DND-41 (cell line): ENCODE measurements at regions not wholly inside any gene's neighbourhood (a gene's known extent, or its start where the extent isn't known, plus 50 kb on each side); places are given as distances from the start of the nearest gene placed in this dataset.

Source experiments
- ATAC-seq: fragments of 200-7000 bp; cut with Tn5 transposase; 3 replicates; pipeline ENCODE4 v1.9.1; 2021; ENCODE audit warnings: low read depth; ENCODE audit not compliant: insufficient read depth
- DNase-seq: peaks from one replicate; pipeline ENCODE4 v3.0.0-alpha.2; 2020
- H2AFZ ChIP-seq: 2 replicates; pipeline ENCODE4 v1.6.0; 2012; ENCODE audit warnings: low read depth, low read length
- H3K27ac ChIP-seq: 2 replicates; pipeline ENCODE4 v1.5.1; 2012; ENCODE audit warnings: low read length, inconsistent platforms
- H3K27me3 ChIP-seq: fragments of 200-600 bp; sonication (generic); 2 replicates; pipeline ENCODE4 v1.6.0; 2012; ENCODE audit warnings: low read length, mild to moderate bottlenecking, inconsistent platforms; ENCODE audit not compliant: insufficient read depth, poor library complexity
- H3K36me3 ChIP-seq: 2 replicates; pipeline ENCODE4 v1.5.1; 2012; ENCODE audit warnings: low read length, inconsistent platforms; ENCODE audit not compliant: insufficient read depth
- H3K4me1 ChIP-seq: 2 replicates; pipeline ENCODE4 v1.5.1; 2012; ENCODE audit warnings: mild to moderate bottlenecking, low read length; ENCODE audit not compliant: insufficient read depth
- H3K4me2 ChIP-seq: 2 replicates; pipeline ENCODE4 v1.6.0; 2012; ENCODE audit warnings: mild to moderate bottlenecking, moderate library complexity, low read length, inconsistent platforms; ENCODE audit not compliant: insufficient read depth
- H3K4me3 ChIP-seq, 2 experiments: fragments of 200-600 bp in 1 of 2; shearing (Covaris generic) in 1 of 2; 2 replicates each; pipeline ENCODE4 v1.5.1; 2012 to 2016; ENCODE audit warnings: inconsistent platforms in 2 of 2, low read length in 2 of 2, mild to moderate bottlenecking in 2 of 2, low read depth in 1 of 2, moderate library complexity in 1 of 2
- H3K79me2 ChIP-seq: 2 replicates; pipeline ENCODE4 v1.6.0; 2012; ENCODE audit warnings: low read length, inconsistent platforms; ENCODE audit not compliant: insufficient read depth
- H3K9ac ChIP-seq: 2 replicates; pipeline ENCODE4 v1.6.0; 2012; ENCODE audit warnings: low read depth, mild to moderate bottlenecking, inconsistent platforms, low read length, moderate library complexity
- H3K9me3 ChIP-seq: 2 replicates; pipeline ENCODE4 v1.5.1; 2012; ENCODE audit warnings: low read length, moderate library complexity, mild to moderate bottlenecking, inconsistent platforms; ENCODE audit not compliant: insufficient read depth, severe bottlenecking
- H4K20me1 ChIP-seq: 2 replicates; pipeline ENCODE4 v1.6.0; 2012; ENCODE audit warnings: low read length; ENCODE audit not compliant: insufficient read depth
- CTCF ChIP-seq: IDR thresholded peaks from 2 replicates; pipeline ENCODE4 v1.5.1; 2012; ENCODE audit warnings: borderline replicate concordance, low read length, moderate library complexity, mild to moderate bottlenecking; ENCODE audit not compliant: poor library complexity, severe bottlenecking; ENCODE audit errors: extremely low read depth
- EZH2 ChIP-seq: IDR thresholded peaks from 3 replicates; pipeline ENCODE4 v1.6.1; 2012; ENCODE audit warnings: borderline replicate concordance, low read depth, mild to moderate bottlenecking, moderate library complexity, low read length, inconsistent platforms; ENCODE audit not compliant: severe bottlenecking

- Histone ChIP-seq H3K4me3 (no peak overlapping the region), H3K27ac (no peak overlapping the region), H3K4me1 (peaks cover 7% of the 10 kb centered on the region), H3K9me3 (no peaks in the 10 kb centered on the region), H2AFZ (no peak overlapping the region), H3K27me3 (no peaks in the 10 kb centered on the region), H3K9ac (no peak overlapping the region), H4K20me1 (no peaks in the 10 kb centered on the region), H3K36me3 (no peaks in the 10 kb centered on the region), H3K79me2 (no peaks in the 10 kb centered on the region), H3K4me2 (no peak overlapping the region)
- no peak for TF ChIP-seq CTCF
- TF ChIP-seq EZH2: no peak
- DNase-seq (no peak), ATAC-seq (no peak)
These were observed 80.4 kb upstream of the PRKCQ start for GRCh38 chr10:6660460-6660859.

- Histone ChIP-seq H3K27me3 (no peaks in the 10 kb centered on the region), H3K36me3 (no peaks in the 10 kb centered on the region), H2AFZ (no peak overlapping the region), H3K9me3 (no peaks in the 10 kb centered on the region), H3K9ac (no peak overlapping the region), H4K20me1 (no peaks in the 10 kb centered on the region), H3K4me1 (no peaks in the 10 kb centered on the region), H3K79me2 (no peaks in the 10 kb centered on the region), H3K27ac (no peak overlapping the region), H3K4me2 (no peak overlapping the region), H3K4me3 (no peak overlapping the region)
- ATAC-seq (no peak), DNase-seq (no peak)
- no peak for TF ChIP-seq EZH2
- TF ChIP-seq CTCF: no peak
These were observed 79.4 kb upstream of the PRKCQ start for GRCh38 chr10:6659451-6659850.

GRCh38 chr10:6657669-6658068, 77.6 kb upstream of the PRKCQ start:
- Histone ChIP-seq H3K4me1 (no peaks in the 10 kb centered on the region), H3K27me3 (no peaks in the 10 kb centered on the region), H3K36me3 (no peaks in the 10 kb centered on the region), H3K79me2 (no peaks in the 10 kb centered on the region), H2AFZ (no peak overlapping the region), H3K27ac (no peak overlapping the region), H3K9me3 (no peaks in the 10 kb centered on the region), H3K9ac (no peak overlapping the region), H4K20me1 (no peaks in the 10 kb centered on the region), H3K4me2 (no peak overlapping the region), H3K4me3 (no peak overlapping the region)
- TF ChIP-seq EZH2 (no peak), CTCF (no peak)
- DNase-seq: no peak
- no peak for ATAC-seq

- ATAC-seq: no peak
- Histone ChIP-seq H3K27ac (no peak overlapping the region), H3K36me3 (no peaks in the 10 kb centered on the region), H3K4me3 (no peak overlapping the region), H3K79me2 (no peaks in the 10 kb centered on the region), H3K4me1 (no peaks in the 10 kb centered on the region), H3K9ac (no peak overlapping the region), H3K27me3 (no peaks in the 10 kb centered on the region), H2AFZ (no peak overlapping the region), H3K4me2 (no peak overlapping the region), H3K9me3 (no peaks in the 10 kb centered on the region), H4K20me1 (no peaks in the 10 kb centered on the region)
- TF ChIP-seq EZH2 (no peak), CTCF (no peak)
- no peak for DNase-seq
These were observed 77.1 kb upstream of the PRKCQ start for GRCh38 chr10:6657196-6657595.
